ENCODE measurements at regions not wholly inside any gene's neighbourhood (a gene's known extent, or its start where the extent isn't known, plus 50 kb on each side); places are given as distances from the start of the nearest gene placed in this dataset.

DNA sequence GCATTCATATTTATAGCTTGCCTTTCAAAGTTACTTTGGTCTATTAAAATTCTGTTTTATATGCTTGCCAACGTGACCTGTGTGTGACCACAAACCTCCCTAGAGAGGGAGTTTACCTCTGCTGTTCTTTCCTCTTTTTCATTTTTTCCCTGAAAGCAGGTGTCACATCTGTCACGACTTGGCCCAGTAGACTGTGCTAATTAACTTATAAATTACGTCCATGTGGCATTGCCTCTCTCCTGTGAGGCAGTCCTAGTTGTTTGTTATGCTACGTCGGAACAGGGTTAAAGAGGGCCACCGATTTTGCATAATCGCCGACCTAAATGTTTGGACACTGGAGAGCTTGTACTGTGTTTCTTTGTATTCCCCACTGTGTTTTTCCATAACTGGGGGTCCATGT is 343.9 kb upstream of the FLRT2 start:
- H3K27ac Mint-ChIP-seq = no peak overlapping the region
- peaks cover 3% of the 10 kb centered on the region for H3K4me1 Mint-ChIP-seq
- no peaks in the 10 kb centered on the region for H3K27me3 Mint-ChIP-seq (ENCODE audit: low read depth)
- ATAC-seq = no peak
- ChIA-PET POLR2A (no interaction called here), CTCF (no interaction called here)
- H3K9me3 Mint-ChIP-seq = no peaks in the 10 kb centered on the region
- H3K4me3 Mint-ChIP-seq = no peak overlapping the region
- TF ChIP-seq ZNF396 (CRISPR knock-in tag; IDR thresholded peaks at IDR 0.05; ENCODE audit: borderline replicate concordance) = no peak
- TF ChIP-seq, protein P1, sequence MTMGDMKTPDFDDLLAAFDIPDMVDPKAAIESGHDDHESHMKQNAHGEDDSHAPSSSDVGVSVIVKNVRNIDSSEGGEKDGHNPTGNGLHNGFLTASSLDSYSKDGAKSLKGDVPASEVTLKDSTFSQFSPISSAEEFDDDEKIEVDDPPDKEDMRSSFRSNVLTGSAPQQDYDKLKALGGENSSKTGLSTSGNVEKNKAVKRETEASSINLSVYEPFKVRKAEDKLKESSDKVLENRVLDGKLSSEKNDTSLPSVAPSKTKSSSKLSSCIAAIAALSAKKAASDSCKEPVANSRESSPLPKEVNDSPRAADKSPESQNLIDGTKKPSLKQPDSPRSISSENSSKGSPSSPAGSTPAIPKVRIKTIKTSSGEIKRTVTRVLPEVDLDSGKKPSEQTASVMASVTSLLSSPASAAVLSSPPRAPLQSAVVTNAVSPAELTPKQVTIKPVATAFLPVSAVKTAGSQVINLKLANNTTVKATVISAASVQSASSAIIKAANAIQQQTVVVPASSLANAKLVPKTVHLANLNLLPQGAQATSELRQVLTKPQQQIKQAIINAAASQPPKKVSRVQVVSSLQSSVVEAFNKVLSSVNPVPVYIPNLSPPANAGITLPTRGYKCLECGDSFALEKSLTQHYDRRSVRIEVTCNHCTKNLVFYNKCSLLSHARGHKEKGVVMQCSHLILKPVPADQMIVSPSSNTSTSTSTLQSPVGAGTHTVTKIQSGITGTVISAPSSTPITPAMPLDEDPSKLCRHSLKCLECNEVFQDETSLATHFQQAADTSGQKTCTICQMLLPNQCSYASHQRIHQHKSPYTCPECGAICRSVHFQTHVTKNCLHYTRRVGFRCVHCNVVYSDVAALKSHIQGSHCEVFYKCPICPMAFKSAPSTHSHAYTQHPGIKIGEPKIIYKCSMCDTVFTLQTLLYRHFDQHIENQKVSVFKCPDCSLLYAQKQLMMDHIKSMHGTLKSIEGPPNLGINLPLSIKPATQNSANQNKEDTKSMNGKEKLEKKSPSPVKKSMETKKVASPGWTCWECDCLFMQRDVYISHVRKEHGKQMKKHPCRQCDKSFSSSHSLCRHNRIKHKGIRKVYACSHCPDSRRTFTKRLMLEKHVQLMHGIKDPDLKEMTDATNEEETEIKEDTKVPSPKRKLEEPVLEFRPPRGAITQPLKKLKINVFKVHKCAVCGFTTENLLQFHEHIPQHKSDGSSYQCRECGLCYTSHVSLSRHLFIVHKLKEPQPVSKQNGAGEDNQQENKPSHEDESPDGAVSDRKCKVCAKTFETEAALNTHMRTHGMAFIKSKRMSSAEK (CRISPR knock-in tag; IDR thresholded peaks at IDR 0.05; ENCODE audit: borderline replicate concordance) = no peak
- no peak for TF ChIP-seq RORB (CRISPR knock-in tag; IDR thresholded peaks at IDR 0.05)
- TF ChIP-seq, protein P2, sequence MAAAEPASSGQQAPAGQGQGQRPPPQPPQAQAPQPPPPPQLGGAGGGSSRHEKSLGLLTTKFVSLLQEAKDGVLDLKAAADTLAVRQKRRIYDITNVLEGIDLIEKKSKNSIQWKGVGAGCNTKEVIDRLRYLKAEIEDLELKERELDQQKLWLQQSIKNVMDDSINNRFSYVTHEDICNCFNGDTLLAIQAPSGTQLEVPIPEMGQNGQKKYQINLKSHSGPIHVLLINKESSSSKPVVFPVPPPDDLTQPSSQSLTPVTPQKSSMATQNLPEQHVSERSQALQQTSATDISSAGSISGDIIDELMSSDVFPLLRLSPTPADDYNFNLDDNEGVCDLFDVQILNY (CRISPR knock-in tag; IDR thresholded peaks at IDR 0.05) = no peak
- no peak for TF ChIP-seq TEAD4 (CRISPR knock-in tag; IDR thresholded peaks at IDR 0.05)
- no peak for TF ChIP-seq ZNF219 (CRISPR knock-in tag; IDR thresholded peaks at IDR 0.05; ENCODE audit: borderline replicate concordance)
- no peak for TF ChIP-seq ZNF317 (CRISPR knock-in tag; IDR thresholded peaks at IDR 0.05; ENCODE audit: borderline replicate concordance, low read depth)
- TF ChIP-seq NFATC4 (CRISPR knock-in tag; IDR thresholded peaks at IDR 0.05) = no peak
- TF ChIP-seq, protein P3, sequence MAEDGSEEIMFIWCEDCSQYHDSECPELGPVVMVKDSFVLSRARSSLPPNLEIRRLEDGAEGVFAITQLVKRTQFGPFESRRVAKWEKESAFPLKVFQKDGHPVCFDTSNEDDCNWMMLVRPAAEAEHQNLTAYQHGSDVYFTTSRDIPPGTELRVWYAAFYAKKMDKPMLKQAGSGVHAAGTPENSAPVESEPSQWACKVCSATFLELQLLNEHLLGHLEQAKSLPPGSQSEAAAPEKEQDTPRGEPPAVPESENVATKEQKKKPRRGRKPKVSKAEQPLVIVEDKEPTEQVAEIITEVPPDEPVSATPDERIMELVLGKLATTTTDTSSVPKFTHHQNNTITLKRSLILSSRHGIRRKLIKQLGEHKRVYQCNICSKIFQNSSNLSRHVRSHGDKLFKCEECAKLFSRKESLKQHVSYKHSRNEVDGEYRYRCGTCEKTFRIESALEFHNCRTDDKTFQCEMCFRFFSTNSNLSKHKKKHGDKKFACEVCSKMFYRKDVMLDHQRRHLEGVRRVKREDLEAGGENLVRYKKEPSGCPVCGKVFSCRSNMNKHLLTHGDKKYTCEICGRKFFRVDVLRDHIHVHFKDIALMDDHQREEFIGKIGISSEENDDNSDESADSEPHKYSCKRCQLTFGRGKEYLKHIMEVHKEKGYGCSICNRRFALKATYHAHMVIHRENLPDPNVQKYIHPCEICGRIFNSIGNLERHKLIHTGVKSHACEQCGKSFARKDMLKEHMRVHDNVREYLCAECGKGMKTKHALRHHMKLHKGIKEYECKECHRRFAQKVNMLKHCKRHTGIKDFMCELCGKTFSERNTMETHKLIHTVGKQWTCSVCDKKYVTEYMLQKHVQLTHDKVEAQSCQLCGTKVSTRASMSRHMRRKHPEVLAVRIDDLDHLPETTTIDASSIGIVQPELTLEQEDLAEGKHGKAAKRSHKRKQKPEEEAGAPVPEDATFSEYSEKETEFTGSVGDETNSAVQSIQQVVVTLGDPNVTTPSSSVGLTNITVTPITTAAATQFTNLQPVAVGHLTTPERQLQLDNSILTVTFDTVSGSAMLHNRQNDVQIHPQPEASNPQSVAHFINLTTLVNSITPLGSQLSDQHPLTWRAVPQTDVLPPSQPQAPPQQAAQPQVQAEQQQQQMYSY (CRISPR knock-in tag; IDR thresholded peaks at IDR 0.05) = no peak
- TF ChIP-seq ATF1 (CRISPR knock-in tag; IDR thresholded peaks at IDR 0.05) = no peak
- no peak for TF ChIP-seq OVOL2 (CRISPR knock-in tag; IDR thresholded peaks at IDR 0.05; ENCODE audit: borderline replicate concordance)
- TF ChIP-seq, protein P4, sequence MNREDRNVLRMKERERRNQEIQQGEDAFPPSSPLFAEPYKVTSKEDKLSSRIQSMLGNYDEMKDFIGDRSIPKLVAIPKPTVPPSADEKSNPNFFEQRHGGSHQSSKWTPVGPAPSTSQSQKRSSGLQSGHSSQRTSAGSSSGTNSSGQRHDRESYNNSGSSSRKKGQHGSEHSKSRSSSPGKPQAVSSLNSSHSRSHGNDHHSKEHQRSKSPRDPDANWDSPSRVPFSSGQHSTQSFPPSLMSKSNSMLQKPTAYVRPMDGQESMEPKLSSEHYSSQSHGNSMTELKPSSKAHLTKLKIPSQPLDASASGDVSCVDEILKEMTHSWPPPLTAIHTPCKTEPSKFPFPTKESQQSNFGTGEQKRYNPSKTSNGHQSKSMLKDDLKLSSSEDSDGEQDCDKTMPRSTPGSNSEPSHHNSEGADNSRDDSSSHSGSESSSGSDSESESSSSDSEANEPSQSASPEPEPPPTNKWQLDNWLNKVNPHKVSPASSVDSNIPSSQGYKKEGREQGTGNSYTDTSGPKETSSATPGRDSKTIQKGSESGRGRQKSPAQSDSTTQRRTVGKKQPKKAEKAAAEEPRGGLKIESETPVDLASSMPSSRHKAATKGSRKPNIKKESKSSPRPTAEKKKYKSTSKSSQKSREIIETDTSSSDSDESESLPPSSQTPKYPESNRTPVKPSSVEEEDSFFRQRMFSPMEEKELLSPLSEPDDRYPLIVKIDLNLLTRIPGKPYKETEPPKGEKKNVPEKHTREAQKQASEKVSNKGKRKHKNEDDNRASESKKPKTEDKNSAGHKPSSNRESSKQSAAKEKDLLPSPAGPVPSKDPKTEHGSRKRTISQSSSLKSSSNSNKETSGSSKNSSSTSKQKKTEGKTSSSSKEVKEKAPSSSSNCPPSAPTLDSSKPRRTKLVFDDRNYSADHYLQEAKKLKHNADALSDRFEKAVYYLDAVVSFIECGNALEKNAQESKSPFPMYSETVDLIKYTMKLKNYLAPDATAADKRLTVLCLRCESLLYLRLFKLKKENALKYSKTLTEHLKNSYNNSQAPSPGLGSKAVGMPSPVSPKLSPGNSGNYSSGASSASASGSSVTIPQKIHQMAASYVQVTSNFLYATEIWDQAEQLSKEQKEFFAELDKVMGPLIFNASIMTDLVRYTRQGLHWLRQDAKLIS (CRISPR knock-in tag; IDR thresholded peaks at IDR 0.05; ENCODE audit: borderline replicate concordance) = no peak
- H3K36me3 Mint-ChIP-seq = no peaks in the 10 kb centered on the region
- no peak for DNase-seq (ENCODE audit: low spot score)

DNA sequence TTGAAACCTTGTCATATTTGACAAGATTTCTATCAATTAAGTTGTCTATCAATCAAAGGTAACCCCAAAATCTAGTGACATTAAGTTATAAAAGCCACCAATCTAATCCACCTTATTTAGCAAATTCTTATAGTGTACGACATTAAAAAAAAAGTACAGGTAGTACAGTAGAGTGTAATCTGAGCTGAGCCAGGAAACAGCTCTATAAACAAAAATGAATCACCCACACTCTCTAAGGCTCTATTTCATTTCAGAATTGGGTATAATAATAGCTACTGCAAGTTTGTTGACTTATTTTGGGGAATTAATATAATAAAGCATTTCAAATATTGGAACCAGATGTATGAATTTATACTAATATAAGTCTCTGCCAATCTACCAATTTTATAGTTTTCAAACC is 342.4 kb upstream of the FLRT2 start:
- H3K36me3 Mint-ChIP-seq = no peaks in the 10 kb centered on the region
- H3K4me1 Mint-ChIP-seq = no peaks in the 10 kb centered on the region; the same call in 1 of the 2 replicates
- POLR2A ChIA-PET = no interaction called here
- no peak overlapping the region for H3K4me3 Mint-ChIP-seq
- no peaks in the 10 kb centered on the region for H3K27me3 Mint-ChIP-seq (ENCODE audit: low read depth)
- H3K27ac Mint-ChIP-seq = no peak overlapping the region
- DNase-seq (ENCODE audit: low spot score) (no peak), ATAC-seq (no peak)
- CTCF ChIA-PET = no interaction called here
- H3K9me3 Mint-ChIP-seq = no peaks in the 10 kb centered on the region
- TF ChIP-seq CREB1 (CRISPR knock-in tag; IDR thresholded peaks at IDR 0.05) (no peak), ESRRA (CRISPR knock-in tag; IDR thresholded peaks at IDR 0.05; ENCODE audit: borderline replicate concordance) (no peak), GABPB1 (CRISPR knock-in tag; IDR thresholded peaks at IDR 0.05) (no peak), GRHL2 (CRISPR knock-in tag; IDR thresholded peaks at IDR 0.05; ENCODE audit: insufficient replicate concordance, severe bottlenecking) (no peak)
- TF ChIP-seq, protein P5, sequence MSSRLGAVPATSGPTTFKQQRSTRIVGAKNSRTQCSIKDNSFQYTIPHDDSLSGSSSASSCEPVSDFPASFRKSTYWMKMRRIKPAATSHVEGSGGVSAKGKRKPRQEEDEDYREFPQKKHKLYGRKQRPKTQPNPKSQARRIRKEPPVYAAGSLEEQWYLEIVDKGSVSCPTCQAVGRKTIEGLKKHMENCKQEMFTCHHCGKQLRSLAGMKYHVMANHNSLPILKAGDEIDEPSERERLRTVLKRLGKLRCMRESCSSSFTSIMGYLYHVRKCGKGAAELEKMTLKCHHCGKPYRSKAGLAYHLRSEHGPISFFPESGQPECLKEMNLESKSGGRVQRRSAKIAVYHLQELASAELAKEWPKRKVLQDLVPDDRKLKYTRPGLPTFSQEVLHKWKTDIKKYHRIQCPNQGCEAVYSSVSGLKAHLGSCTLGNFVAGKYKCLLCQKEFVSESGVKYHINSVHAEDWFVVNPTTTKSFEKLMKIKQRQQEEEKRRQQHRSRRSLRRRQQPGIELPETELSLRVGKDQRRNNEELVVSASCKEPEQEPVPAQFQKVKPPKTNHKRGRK (CRISPR knock-in tag; IDR thresholded peaks at IDR 0.05; ENCODE audit: borderline replicate concordance) = no peak
- TF ChIP-seq, protein P2 (CRISPR knock-in tag; IDR thresholded peaks at IDR 0.05) = no peak
- TF ChIP-seq, protein P6, sequence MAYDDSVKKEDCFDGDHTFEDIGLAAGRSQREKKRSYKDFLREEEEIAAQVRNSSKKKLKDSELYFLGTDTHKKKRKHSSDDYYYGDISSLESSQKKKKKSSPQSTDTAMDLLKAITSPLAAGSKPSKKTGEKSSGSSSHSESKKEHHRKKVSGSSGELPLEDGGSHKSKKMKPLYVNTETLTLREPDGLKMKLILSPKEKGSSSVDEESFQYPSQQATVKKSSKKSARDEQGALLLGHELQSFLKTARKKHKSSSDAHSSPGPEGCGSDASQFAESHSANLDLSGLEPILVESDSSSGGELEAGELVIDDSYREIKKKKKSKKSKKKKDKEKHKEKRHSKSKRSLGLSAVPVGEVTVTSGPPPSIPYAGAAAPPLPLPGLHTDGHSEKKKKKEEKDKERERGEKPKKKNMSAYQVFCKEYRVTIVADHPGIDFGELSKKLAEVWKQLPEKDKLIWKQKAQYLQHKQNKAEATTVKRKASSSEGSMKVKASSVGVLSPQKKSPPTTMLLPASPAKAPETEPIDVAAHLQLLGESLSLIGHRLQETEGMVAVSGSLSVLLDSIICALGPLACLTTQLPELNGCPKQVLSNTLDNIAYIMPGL (CRISPR knock-in tag; IDR thresholded peaks at IDR 0.05) = no peak

Measured in WTC11 (cell line).